Glutamatergic neuron (in vitro differentiated cells): ENCODE measurements at regions not wholly inside any gene's neighbourhood (a gene's known extent, or its start where the extent isn't known, plus 50 kb on each side); places are given as distances from the start of the nearest gene placed in this dataset.
A peak's percentile ranks its signal among the peaks of the same experiment; 100 is the strongest.

ENCODE experiments used
- DNase-seq: peaks from one replicate; pipeline ENCODE4 v3.0.0; 2022
- H3K27ac Mint-ChIP-seq: one replicate; pipeline ENCODE4 v1.8.0; 2020; ENCODE audit warnings: mild to moderate bottlenecking, mixed read lengths, inconsistent platforms; ENCODE audit not compliant: unreplicated experiment
- H3K27me3 Mint-ChIP-seq: one replicate; pipeline ENCODE4 v1.8.0; 2020; ENCODE audit warnings: mild to moderate bottlenecking, moderate library complexity, mixed read lengths, inconsistent platforms; ENCODE audit not compliant: unreplicated experiment
- H3K36me3 Mint-ChIP-seq: one replicate; pipeline ENCODE4 v1.8.0; 2020; ENCODE audit warnings: mild to moderate bottlenecking, mixed read lengths, inconsistent platforms; ENCODE audit not compliant: unreplicated experiment
- H3K4me1 Mint-ChIP-seq: one replicate; pipeline ENCODE4 v1.8.0; 2020; ENCODE audit warnings: mild to moderate bottlenecking, low read depth, mixed read lengths, inconsistent platforms; ENCODE audit not compliant: unreplicated experiment
- H3K4me3 Mint-ChIP-seq: one replicate; pipeline ENCODE4 v1.8.0; 2020; ENCODE audit warnings: mild to moderate bottlenecking, mixed read lengths, inconsistent platforms; ENCODE audit not compliant: unreplicated experiment
- H3K9me3 Mint-ChIP-seq: one replicate; pipeline ENCODE4 v1.8.0; 2020; ENCODE audit warnings: mild to moderate bottlenecking, moderate library complexity, mixed read lengths, inconsistent platforms; ENCODE audit not compliant: unreplicated experiment
- CTCF ChIP-seq: fragments of 200-600 bp; sonication (generic); IDR thresholded peaks from one replicate; pipeline ENCODE4 v1.5.0; 2021; ENCODE audit not compliant: partially characterized antibody, unreplicated experiment

GRCh38 chr13:97106323-97106722, 112.0 kb upstream of the OXGR1 start:
- Mint-ChIP-seq H3K36me3 (no peaks in the 10 kb centered on the region), H3K27ac (no peak overlapping the region), H3K9me3 (no peaks in the 10 kb centered on the region), H3K4me3 (no peak overlapping the region), H3K4me1 (peaks cover 6% of the 10 kb centered on the region), H3K27me3 (no peaks in the 10 kb centered on the region)
- no peak for TF ChIP-seq CTCF
- DNase-seq, result no peak

- H3K4me1 Mint-ChIP-seq, result peaks cover 6% of the 10 kb centered on the region
- DNase-seq, result no peak
- H3K36me3 Mint-ChIP-seq, result no peaks in the 10 kb centered on the region
- peaks cover 2% of the 10 kb centered on the region for H3K27me3 Mint-ChIP-seq
- H3K9me3 Mint-ChIP-seq, result no peaks in the 10 kb centered on the region
- H3K4me3 Mint-ChIP-seq, result no peak overlapping the region
- no peak for TF ChIP-seq CTCF
- no peak overlapping the region for H3K27ac Mint-ChIP-seq
Measured at GRCh38 chr13:97107815-97108529, 113.7 kb upstream of the OXGR1 start.

GRCh38 chr13:97108530-97108900, 113.6 kb upstream of the MBNL2 start:
- Mint-ChIP-seq H3K4me3 (no peak overlapping the region), H3K36me3 (no peaks in the 10 kb centered on the region), H3K27me3 (peaks cover 2% of the 10 kb centered on the region), H3K27ac (no peak overlapping the region), H3K9me3 (no peaks in the 10 kb centered on the region), H3K4me1 (peaks cover 6% of the 10 kb centered on the region)
- DNase-seq, result no peak
- no peak for TF ChIP-seq CTCF

GRCh38 chr13:97109256-97109655, 112.9 kb upstream of the MBNL2 start:
- H3K36me3 Mint-ChIP-seq, result no peaks in the 10 kb centered on the region
- no peak for DNase-seq
- no peak overlapping the region for H3K4me3 Mint-ChIP-seq
- H3K9me3 Mint-ChIP-seq, result no peaks in the 10 kb centered on the region
- H3K27me3 Mint-ChIP-seq, result peaks cover 2% of the 10 kb centered on the region
- TF ChIP-seq CTCF, result no peak
- peaks cover 6% of the 10 kb centered on the region for H3K4me1 Mint-ChIP-seq
- H3K27ac Mint-ChIP-seq, result no peak overlapping the region

GRCh38 chr13:97109841-97110492, 112.2 kb upstream of the MBNL2 start:
- peaks cover 6% of the 10 kb centered on the region for H3K4me1 Mint-ChIP-seq
- DNase-seq, result peak; percentile 96
- peak; percentile 87 for TF ChIP-seq CTCF
- no peaks in the 10 kb centered on the region for H3K9me3 Mint-ChIP-seq
- H3K36me3 Mint-ChIP-seq, result no peaks in the 10 kb centered on the region
- H3K27me3 Mint-ChIP-seq, result peaks cover 2% of the 10 kb centered on the region
- no peak overlapping the region for H3K27ac Mint-ChIP-seq
- H3K4me3 Mint-ChIP-seq, result peak overlapping the region; percentile 62
